ENCODE measurements at regions not wholly inside any gene's neighbourhood (a gene's known extent, or its start where the extent isn't known, plus 50 kb on each side); places are given as distances from the start of the nearest gene placed in this dataset.
"Not testable (repeated sequence)": the region's sequence is repeated elsewhere in the genome, so short reads cannot be mapped to it uniquely, and the experiment has no call there.

DNA sequence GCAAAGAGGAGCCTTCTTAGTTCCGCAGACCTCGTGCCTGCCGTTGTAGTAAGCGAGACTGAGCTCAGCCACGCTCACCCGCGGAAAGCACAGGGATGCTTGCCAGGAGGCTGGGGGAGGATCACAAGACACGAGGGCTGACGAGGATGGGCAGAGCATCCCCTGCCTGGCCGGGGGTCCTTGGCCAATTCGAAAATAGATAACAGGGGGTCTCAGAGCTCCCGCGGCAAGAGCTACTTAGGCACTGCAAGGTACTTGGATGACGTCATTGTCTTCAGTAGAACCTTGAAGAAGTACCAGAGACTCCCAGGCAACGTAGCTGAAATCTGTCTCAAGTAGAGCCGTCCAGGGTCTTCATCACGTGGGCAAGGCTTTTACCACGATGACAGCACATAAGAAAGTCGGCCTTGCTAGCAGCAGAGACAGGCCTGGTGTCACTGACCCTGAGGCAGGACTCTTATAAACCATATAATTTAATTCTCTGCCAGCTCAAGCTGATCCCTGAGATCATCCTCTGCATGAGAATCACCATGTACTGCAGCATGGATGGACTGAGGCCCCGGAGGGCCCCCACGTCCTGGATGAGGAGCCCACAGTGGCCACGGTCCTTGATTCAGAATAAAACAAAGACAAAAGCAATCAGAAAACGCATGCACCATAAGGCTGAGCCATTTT is 81.9 kb downstream of the TMEM18 start:
- DNase-seq (ENCODE audit: low read depth in 3 of 3), result no peak

GRCh38 chr2:594297-594949 is 82.8 kb downstream of the TMEM18 start:
- no peak for DNase-seq (ENCODE audit: low read depth in 3 of 3)

DNA sequence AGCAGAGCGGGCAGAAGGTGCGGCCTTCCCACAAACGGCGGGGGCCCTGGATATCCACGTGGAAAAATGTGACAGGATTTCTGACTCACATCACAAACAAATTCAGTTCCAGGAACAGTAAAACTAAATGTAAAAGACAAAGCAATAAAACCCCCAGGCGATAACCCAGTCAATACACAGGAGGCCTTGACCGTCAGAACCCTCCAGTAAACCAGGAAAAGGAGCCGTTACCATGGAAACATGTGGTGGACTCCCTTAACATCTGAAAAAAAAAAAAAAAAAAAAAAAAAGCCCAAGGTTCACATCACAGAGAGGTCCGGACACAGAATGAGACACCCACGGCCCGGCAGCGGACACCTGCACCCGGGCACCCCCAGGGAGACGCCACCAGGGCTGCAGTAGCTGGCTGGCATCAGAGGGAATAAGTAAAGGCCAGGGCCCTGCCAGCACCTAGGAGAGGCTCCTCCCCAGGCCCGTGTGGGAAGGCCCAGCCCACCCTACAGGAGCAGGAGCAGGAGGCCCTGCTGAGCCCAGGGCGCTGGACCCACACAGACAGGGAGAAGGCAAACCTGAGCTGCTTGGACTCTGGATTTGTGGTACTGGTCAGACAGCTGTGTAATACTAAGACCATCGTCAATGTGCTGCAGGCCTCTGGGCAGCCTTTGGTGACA is 83.7 kb downstream of the TMEM18 start:
- no peak for DNase-seq (ENCODE audit: low read depth in 3 of 3)

DNA sequence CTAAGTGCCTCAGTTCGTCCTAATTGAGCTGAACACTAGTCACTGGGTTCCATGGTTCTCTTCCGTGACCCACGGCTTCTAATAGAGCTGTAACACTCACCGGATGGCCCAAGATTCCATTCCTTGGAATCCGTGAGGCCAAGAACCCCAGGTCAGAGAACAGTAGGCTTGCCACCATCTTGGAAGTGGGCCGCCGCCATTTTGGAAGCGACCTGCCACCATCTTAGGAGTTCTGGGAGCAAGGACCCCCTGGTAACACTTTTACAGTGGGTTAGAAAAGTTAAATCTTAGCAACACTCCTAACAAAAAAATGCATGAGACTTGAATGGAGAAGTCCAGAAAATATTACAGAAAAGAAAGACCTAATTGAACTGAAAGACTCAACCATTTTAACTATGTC is 84.5 kb downstream of the TMEM18 start:
- no peak for DNase-seq (ENCODE audit: low read depth in 3 of 3)

DNA sequence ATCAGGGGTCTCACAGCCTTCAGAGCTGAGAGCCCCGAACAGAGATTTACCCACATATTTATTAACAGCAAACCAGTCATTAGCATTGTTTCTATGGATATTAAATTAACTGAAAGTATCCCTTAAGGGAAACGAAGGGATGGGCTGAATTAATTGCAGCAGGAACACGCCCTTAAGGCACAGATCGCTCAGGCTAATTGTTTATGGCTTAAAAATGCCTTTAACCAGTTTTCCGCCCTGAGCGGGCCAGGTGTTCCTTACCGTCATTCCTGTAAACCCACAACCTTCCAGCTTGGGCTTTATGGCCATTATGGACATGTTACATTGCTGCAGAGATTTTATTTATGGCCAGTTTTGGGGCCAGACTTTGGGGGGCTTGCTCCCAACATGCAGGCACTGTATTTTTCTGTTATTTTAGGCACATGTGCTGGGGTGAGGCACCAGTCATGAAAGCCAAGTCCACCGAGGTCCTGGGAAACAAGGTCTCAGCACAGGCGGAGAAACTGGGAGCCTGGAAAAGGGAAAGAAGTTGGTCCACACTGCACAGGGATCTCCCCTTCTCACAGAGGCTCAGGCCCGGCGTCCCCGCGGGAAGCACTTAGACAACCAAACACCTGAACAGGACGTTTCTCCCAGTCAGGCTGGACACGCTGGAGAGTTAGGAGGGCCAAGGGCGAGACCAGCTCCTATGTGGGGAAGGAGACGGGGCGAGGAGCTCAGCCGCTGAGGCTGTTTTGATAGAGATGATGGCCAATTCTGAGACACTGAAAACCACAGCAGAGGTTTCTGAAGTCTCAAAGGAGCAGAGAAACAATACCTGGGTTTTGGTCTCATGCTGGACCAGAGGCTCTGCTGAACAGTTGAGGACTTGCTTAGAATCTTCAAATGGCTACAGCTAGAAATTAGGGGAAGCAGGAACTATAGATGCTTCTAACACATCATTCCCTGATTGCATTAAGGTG is 86.7 kb downstream of the TMEM18 start:
- no peak for DNase-seq (ENCODE audit: low read depth in 3 of 3)

DNA sequence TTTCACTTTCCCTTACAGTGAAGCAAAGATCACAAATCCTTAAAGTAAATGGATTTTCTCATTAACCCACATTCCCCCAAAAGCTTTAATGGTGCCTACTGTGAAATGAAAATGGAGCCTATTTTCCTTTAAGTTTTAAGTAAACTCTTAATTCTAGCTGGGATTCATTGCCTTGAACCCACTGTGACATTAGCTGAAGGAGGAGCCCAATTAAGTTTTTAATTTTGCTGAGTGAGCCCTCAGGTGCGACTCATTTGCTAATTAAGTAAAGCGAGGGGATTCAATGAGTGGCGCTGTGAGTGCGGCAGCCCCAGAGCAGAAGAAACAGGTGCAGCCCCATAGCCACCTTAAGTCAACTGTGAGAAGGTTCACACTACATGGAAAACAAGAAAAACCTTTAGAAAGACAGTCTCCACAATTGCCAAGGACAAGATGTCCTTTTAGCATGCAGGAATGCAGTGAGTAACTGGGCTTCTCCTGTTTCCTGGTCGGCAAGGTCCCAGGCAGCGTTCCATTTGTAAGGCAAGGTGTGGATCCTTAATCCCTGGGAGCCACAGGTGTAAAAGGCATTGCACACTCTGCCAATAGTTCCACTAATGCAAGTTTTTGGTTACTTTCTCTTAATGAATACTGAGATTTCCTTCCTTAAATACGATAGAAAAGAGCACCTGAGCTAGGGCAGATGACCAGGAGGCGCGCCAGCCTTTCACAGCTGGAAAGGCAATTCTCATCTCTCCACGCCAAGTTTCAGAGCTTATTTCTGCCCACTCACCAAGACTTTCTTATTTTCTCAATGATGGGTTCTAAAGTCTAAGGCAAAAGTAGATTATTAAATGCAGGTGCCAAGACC is 87.7 kb downstream of the TMEM18 start:
- DNase-seq (ENCODE audit: low read depth in 3 of 3), result no peak

- no peak for DNase-seq (ENCODE audit: low read depth in 3 of 3)
These were observed 89.0 kb downstream of the TMEM18 start for GRCh38 chr2:588074-588645.

GRCh38 chr2:587087-587960 is 89.9 kb downstream of the TMEM18 start:
- DNase-seq (ENCODE audit: low read depth in 3 of 3), result no peak

- no peak for DNase-seq (ENCODE audit: low read depth in 3 of 3)
These were observed 90.5 kb downstream of the TMEM18 start for GRCh38 chr2:586641-587076.

GRCh38 chr2:584863-585823 is 92.1 kb downstream of the TMEM18 start:
- DNase-seq (ENCODE audit: low read depth in 3 of 3), result peak in 1 of 3 experiments; percentile 11

- no peak for DNase-seq (ENCODE audit: low read depth in 3 of 3)
These were observed 93.5 kb downstream of the TMEM18 start for GRCh38 chr2:583666-584065.

DNA sequence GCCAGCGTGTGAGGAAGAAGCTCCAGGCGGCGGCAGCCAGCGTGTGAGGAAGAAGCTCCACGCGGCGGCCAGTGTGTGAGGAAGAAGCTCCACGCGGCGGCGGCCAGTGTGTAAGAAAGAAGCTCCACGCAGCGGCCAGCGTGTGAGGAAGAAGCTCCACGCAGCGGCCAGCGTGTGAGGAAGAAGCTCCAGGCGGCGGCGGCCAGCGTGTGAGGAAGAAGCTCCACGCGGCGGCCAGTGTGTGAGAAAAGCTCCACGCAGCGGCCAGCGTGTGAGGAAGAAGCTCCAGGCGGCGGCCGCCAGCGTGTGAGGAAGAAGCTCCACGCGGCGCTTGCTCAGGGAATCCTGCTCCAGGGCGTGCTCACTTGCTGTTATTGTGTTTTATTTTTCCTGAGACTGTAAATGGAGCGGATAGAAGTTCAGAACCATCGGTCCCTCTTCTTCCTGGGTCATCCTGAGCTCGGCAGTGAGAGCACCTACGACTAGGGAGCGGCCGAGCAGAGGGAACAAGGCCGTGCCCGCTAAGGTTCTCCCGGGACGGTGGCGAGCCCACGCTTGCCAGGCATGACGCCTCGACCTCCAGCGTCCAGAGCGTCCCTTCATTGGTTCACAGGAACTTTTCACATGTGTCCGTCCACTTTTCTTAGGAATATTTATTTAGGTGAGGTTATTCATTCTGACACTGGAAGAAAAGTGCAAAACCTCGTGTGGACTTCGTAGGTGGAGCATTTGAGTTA is 94.2 kb downstream of the TMEM18 start:
- DNase-seq (ENCODE audit: low read depth in 3 of 3), result no peak

GRCh38 chr2:582289-582688 is 94.9 kb downstream of the TMEM18 start:
- not testable (repeated sequence) for DNase-seq (ENCODE audit: low read depth in 3 of 3)

GRCh38 chr2:579961-580360 is 97.2 kb downstream of the TMEM18 start:
- DNase-seq (ENCODE audit: low read depth in 3 of 3), result no peak

- DNase-seq (ENCODE audit: low read depth in 3 of 3), result no peak
These were observed 97.8 kb downstream of the TMEM18 start for GRCh38 chr2:579351-579886.

- DNase-seq (ENCODE audit: low read depth in 3 of 3), result no peak
These were observed 100.9 kb downstream of the TMEM18 start for GRCh38 chr2:576292-576691.

- no peak for DNase-seq (ENCODE audit: low read depth in 3 of 3)
These were observed 101.4 kb downstream of the TMEM18 start for GRCh38 chr2:575727-576236.

All from stimulated activated CD4-positive, alpha-beta T cell treated with anti-CD3 and anti-CD28 coated beads, TNF-alpha, amount 100 ng/mL, for 4 hours (primary cell).